ENCODE measurements at regions not wholly inside any gene's neighbourhood (a gene's known extent, or its start where the extent isn't known, plus 50 kb on each side); places are given as distances from the start of the nearest gene placed in this dataset.

DNA sequence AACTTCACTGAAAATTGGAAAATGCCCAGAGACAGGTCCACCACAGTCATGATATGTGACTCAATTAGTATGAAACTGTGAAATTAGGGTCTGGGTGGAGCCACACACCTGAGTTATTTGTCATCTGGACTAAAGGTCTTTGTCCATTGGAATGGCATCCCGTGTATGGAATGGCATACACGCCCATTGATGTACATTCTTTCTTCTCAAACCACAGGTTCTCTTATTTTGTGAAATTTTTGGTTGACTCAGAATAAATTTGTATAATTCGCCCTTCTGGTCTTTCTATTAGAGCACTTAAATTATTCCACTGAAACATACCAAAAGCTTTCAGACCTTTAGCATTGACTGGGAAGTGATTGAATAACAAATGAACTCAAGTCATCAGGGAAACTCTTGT is 66.8 kb upstream of the UBE2E1 start:
- H3K9me3 ChIP-seq = no peaks in the 10 kb centered on the region
- H3K4me1 ChIP-seq = peaks cover 3% of the 10 kb centered on the region; the same call in 1 of the 2 replicates
- no peaks in the 10 kb centered on the region for H3K27me3 ChIP-seq
- TF ChIP-seq, protein P1, sequence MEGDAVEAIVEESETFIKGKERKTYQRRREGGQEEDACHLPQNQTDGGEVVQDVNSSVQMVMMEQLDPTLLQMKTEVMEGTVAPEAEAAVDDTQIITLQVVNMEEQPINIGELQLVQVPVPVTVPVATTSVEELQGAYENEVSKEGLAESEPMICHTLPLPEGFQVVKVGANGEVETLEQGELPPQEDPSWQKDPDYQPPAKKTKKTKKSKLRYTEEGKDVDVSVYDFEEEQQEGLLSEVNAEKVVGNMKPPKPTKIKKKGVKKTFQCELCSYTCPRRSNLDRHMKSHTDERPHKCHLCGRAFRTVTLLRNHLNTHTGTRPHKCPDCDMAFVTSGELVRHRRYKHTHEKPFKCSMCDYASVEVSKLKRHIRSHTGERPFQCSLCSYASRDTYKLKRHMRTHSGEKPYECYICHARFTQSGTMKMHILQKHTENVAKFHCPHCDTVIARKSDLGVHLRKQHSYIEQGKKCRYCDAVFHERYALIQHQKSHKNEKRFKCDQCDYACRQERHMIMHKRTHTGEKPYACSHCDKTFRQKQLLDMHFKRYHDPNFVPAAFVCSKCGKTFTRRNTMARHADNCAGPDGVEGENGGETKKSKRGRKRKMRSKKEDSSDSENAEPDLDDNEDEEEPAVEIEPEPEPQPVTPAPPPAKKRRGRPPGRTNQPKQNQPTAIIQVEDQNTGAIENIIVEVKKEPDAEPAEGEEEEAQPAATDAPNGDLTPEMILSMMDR (IDR thresholded peaks at IDR 0.05; ENCODE audit: low read depth, low read length) = no peak
- no peaks in the 10 kb centered on the region for H3K36me3 ChIP-seq
- H3K4me3 ChIP-seq (ENCODE audit: low read depth, low read length) = no peak overlapping the region
- no peak for DNase-seq

DNA sequence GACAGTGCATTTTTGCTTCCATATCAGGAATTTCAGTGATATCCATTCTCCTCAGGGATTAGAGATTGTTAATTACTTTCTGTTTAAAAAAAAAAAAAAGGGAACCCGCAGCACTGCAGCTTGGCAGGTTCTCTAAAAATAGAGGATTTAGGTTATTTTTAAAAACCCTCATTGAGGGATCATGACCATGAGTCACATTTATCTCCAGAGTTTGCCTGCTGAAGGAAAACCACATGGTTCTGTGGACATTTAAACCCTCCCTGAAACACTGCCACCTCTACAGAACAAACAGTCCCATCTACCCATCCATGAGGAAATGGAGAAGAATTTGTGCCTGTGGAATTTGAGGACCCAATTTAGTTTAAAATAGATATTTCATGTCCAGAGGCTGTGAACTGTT is 66.2 kb upstream of the UBE2E1 start:
- TF ChIP-seq, protein P1 (IDR thresholded peaks at IDR 0.05; ENCODE audit: low read depth, low read length) = no peak
- Histone ChIP-seq H3K9me3 (no peaks in the 10 kb centered on the region), H3K4me3 (ENCODE audit: low read depth, low read length) (no peak overlapping the region), H3K27me3 (no peaks in the 10 kb centered on the region), H3K36me3 (no peaks in the 10 kb centered on the region), H3K4me1 (peaks cover 3% of the 10 kb centered on the region; the same call in 1 of the 2 replicates)
- no peak for DNase-seq

DNA sequence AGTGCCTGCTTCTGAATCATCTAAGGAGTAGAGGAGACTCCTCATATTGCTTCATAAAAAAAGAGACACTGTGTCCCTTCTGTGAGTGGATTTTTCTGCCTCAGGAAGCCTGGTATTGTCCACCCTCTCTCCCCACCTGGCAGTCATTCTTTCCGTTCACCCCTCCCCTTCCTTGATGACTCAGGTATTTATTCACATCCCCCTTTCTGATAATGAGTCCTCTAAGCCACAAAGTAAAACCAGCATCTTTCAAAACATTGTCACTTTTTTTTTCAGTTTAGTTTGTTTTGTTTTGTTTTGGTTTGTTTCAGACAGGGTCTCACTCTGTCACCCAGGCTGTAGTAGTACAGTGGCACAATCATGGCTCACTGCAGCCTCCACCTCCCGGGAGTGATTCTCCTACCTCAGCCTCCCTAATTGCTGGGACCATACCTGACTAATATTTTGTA is 65.2 kb upstream of the UBE2E1 start:
- Histone ChIP-seq H3K27me3 (no peaks in the 10 kb centered on the region), H3K4me3 (ENCODE audit: low read depth, low read length) (no peak overlapping the region), H3K36me3 (no peaks in the 10 kb centered on the region), H3K4me1 (peaks cover 2% of the 10 kb centered on the region; the same call in 1 of the 2 replicates), H3K9me3 (no peaks in the 10 kb centered on the region)
- no peak for DNase-seq
- TF ChIP-seq, protein P1 (IDR thresholded peaks at IDR 0.05; ENCODE audit: low read depth, low read length) = no peak

DNA sequence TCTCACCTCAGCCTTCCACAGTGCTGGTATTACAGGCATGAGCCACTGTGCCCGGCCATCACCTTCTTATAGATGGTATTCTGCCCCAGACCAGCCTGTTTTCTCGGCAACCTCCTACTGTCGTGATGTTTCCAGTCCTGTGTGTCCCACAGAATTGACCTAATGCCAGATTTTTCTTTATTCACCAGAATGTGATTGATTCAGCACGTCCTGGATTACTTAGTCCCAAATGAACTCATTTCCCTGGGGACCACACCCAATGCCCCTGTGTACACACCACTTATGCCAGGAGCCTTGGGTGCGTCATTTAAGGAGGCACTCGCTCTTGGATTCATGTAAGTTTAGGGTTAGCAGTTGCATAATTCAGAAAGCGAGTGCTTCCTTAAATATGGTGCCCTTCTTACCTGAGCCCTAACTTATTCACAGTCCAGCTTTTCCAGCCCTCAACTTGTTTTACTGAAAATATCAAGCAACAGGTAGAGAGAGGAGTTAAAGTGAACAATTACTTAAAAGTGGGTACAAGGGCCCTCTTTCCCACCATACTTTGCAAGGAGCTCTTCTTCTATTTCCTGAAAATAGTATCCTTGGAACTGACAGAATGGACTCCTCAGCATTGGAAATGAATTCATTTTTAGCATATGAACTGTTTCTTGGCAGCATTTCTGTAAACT is 64.6 kb upstream of the UBE2E1 start:
- no peak for DNase-seq
- TF ChIP-seq, protein P1 (IDR thresholded peaks at IDR 0.05; ENCODE audit: low read depth, low read length) = no peak
- Histone ChIP-seq H3K36me3 (no peaks in the 10 kb centered on the region), H3K9me3 (no peaks in the 10 kb centered on the region), H3K27me3 (no peaks in the 10 kb centered on the region), H3K4me3 (ENCODE audit: low read depth, low read length) (no peak overlapping the region), H3K4me1 (no peaks in the 10 kb centered on the region)

DNA sequence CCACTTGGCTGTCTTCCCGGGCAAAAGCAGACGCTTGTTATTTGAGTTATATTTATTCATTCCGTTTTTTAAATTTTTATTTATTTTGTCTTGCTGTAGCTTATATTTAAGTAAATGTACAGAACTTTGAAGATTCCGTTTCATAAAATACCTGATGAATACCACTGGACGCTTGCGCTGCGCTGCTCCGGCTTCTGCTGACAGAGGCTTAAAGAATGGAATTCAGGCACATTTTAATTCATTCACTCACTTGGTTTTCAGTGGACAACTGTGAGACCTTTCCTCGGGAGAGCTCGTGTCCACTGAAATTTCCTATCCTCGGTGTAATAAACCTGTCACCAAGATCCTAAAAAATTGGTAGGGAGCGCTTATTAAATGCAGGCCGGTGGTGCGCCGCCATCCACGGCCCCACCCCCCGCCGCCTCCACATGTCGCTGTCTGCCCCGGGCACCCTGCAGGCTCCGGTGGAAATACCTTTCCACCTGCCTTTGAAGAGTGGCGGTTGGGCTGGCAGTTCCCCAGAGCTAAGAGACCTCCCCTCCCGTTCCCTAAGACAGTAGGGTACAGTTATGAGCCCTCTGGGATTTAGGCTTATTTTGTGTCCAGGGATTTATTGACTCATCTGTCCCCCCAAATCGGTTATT is 62.5 kb upstream of the UBE2E1 start:
- H3K27me3 ChIP-seq = no peaks in the 10 kb centered on the region
- TF ChIP-seq, protein P1 (IDR thresholded peaks at IDR 0.05; ENCODE audit: low read depth, low read length) = no peak
- no peak overlapping the region for H3K4me3 ChIP-seq (ENCODE audit: low read depth, low read length)
- no peaks in the 10 kb centered on the region for H3K9me3 ChIP-seq
- DNase-seq = no peak
- H3K36me3 ChIP-seq = no peaks in the 10 kb centered on the region
- no peaks in the 10 kb centered on the region for H3K4me1 ChIP-seq

DNA sequence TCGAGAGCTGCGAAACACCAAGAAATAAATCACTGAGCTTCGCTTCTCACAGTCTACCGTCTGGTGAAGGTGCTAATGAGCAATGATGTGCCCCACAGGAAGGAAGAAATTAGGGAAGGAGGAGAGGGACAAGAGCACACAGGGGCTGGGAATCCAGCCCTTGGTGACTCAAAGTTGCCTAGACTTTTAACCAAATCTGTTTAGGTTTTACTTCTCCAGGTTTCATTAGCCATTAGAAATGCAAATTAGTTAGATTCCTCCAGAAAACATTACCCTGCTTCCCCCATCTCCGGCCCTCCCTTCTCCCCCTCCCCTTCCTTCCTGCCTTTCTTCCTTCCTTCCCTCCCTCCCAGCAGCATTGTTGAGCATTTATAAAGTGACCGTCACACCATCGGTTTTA is 59.3 kb upstream of the UBE2E1 start:
- Histone ChIP-seq H3K9me3 (no peaks in the 10 kb centered on the region), H3K27me3 (no peaks in the 10 kb centered on the region), H3K4me3 (ENCODE audit: low read depth, low read length) (no peak overlapping the region), H3K4me1 (no peaks in the 10 kb centered on the region), H3K36me3 (no peaks in the 10 kb centered on the region)
- TF ChIP-seq, protein P1 (IDR thresholded peaks at IDR 0.05; ENCODE audit: low read depth, low read length) = no peak
- DNase-seq = no peak
